GM12878 (cell line): ENCODE measurements at regions not wholly inside any gene's neighbourhood (a gene's known extent, or its start where the extent isn't known, plus 50 kb on each side); places are given as distances from the start of the nearest gene placed in this dataset.

Source experiments
- ATAC-seq: fragments of 200-7000 bp; cut with Tn5 transposase; 3 replicates; pipeline ENCODE4 v1.9.1; 2020; ENCODE audit warnings: mild to moderate bottlenecking, moderate library complexity
- BruUV-seq: library from RNA; stranded (reverse); fragments of 400-500 nt; replicated peaks from 2 replicates; lab custom pipeline; 2021; lab: Mats Ljungman, UMichigan
- CTCF ChIA-PET: fragments of 300-600 bp; sonication (Branson Sonifier 250); formaldehyde crosslinking; extraction: SDS; loops from one replicate; lab custom pipeline; 2021; ENCODE audit warnings: inconsistent platforms; lab: Yijun Ruan, JAX
- POLR2A ChIA-PET: fragments of 350-600 bp; formaldehyde crosslinking; extraction: SDS; loops from one replicate; lab custom pipeline; 2021; ENCODE audit warnings: inconsistent platforms; lab: Charles Lee
- RAD21 ChIA-PET: fragments of 300-600 bp; sonication (Branson Sonifier 250); formaldehyde crosslinking; loops from one replicate; lab custom pipeline; 2023; ENCODE audit warnings: antibody characterized with exemption; ENCODE audit not compliant: unreplicated experiment; lab: Charles Lee
- SMC1A ChIA-PET: fragments of 300-600 bp; sonication (Branson Sonifier 250); formaldehyde crosslinking; loops from one replicate; lab custom pipeline; 2023; ENCODE audit not compliant: unreplicated experiment, uncharacterized antibody; lab: Charles Lee
- DNase-seq: peaks from one replicate; pipeline ENCODE4 v3.0.0-alpha.2; 2011; ENCODE audit warnings: low read depth, low spot score
- FAIRE-seq: peaks from 3 replicates; lab custom pipeline; 2011; peaks lifted over from hg19 to GRCh38; lab: Jason Lieb, UNC
- H2AFZ ChIP-seq: 2 replicates; pipeline ENCODE4 v1.6.0; 2011; ENCODE audit warnings: low read depth, low read length, control low read depth; ENCODE audit not compliant: control insufficient read depth
- H3K27ac ChIP-seq: 2 replicates; pipeline ENCODE4 v1.5.1; 2011; ENCODE audit warnings: control low read depth; ENCODE audit not compliant: control insufficient read depth, insufficient read depth
- H3K27me3 ChIP-seq, 2 experiments: replicated peaks in 1 of 2; 2 replicates each; pipeline versions ENCODE4 v1.6.0 to v1.6.1; 2011; ENCODE audit warnings: low read length in 1 of 2; ENCODE audit not compliant: control insufficient read depth in 2 of 2, insufficient read depth in 2 of 2
- H3K36me3 ChIP-seq, 2 experiments: 2 replicates each; pipeline ENCODE4 v1.5.1; 2011; ENCODE audit warnings: low read length in 1 of 2; ENCODE audit not compliant: control insufficient read depth in 2 of 2, insufficient read depth in 2 of 2
- H3K4me1 ChIP-seq: 2 replicates; pipeline ENCODE4 v1.6.1; 2011; ENCODE audit warnings: mild to moderate bottlenecking, low read length, moderate library complexity, mixed read lengths; ENCODE audit not compliant: control insufficient read depth, insufficient read depth
- H3K4me2 ChIP-seq: 2 replicates; pipeline ENCODE4 v1.6.0; 2011; ENCODE audit warnings: control low read depth; ENCODE audit not compliant: control insufficient read depth, insufficient read depth
- H3K4me3 ChIP-seq: fragments of 200-600 bp; sonication (generic); 2 replicates; pipeline ENCODE4 v1.5.1; 2016
- H3K79me2 ChIP-seq: 2 replicates; pipeline ENCODE4 v1.6.0; 2011; ENCODE audit warnings: low read length; ENCODE audit not compliant: control insufficient read depth, insufficient read depth
- H3K9ac ChIP-seq: 2 replicates; pipeline ENCODE4 v1.8.0; 2011; ENCODE audit warnings: low read length, control low read depth, mixed read lengths; ENCODE audit not compliant: control insufficient read depth, insufficient read depth
- H3K9me3 ChIP-seq: replicated peaks from 3 replicates; pipeline ENCODE4 v1.5.1; 2011; ENCODE audit warnings: mild to moderate bottlenecking, low read length; ENCODE audit not compliant: control insufficient read depth, insufficient read depth
- H4K20me1 ChIP-seq: 2 replicates; pipeline ENCODE4 v1.6.0; 2011; ENCODE audit not compliant: control insufficient read depth, insufficient read depth
- RFX5 ChIP-seq: IDR thresholded peaks from 2 replicates; pipeline ENCODE4 v1.6.1; 2011; ENCODE audit warnings: low read depth, low read length, improper control_type of control experiment
- RUNX3 ChIP-seq: IDR thresholded peaks from 2 replicates; pipeline ENCODE4 v1.6.1; 2012; ENCODE audit warnings: low read length, inconsistent platforms
- SRF ChIP-seq, 2 experiments: IDR thresholded peaks; 2 replicates each; pipeline ENCODE4 v1.6.1; 2011; ENCODE audit warnings: low read depth in 2 of 2, low read length in 2 of 2, mild to moderate bottlenecking in 1 of 2, moderate library complexity in 1 of 2
- TCF7 ChIP-seq: IDR thresholded peaks from 2 replicates; pipeline ENCODE4 v1.6.1; 2014; ENCODE audit warnings: antibody characterized with exemption, borderline replicate concordance
- WGBS: methylation state at CpG from one replicate; pipeline ENCODE4 v1.1.6; 2016; ENCODE audit warnings: low lambda C conversion rate; ENCODE audit not compliant: insufficient replicate concordance, insufficient coverage; ENCODE audit errors: missing lambda C conversion rate; 5-methylcytosine and 5-hydroxymethylcytosine counted together
- in situ Hi-C: fragments of 300-500 bp; cut with MboI; formaldehyde crosslinking; loops from 9 replicates; pipeline ENCODE4 v1.14.3; 2018; ENCODE audit warnings: mixed read lengths
- intact Hi-C: fragments of 100-400 bp; cut with micrococcal nuclease; formaldehyde crosslinking; loops from one replicate; pipeline ENCODE4 v1.14.2; 2022; ENCODE audit not compliant: unreplicated experiment
- TF ChIP-seq, protein P1 (sequence below): fragments of 450-650 bp; IDR thresholded peaks from 2 replicates; pipeline ENCODE4 v1.6.1; 2016; ENCODE audit warnings: mild to moderate bottlenecking, moderate library complexity, borderline replicate concordance

DNA sequence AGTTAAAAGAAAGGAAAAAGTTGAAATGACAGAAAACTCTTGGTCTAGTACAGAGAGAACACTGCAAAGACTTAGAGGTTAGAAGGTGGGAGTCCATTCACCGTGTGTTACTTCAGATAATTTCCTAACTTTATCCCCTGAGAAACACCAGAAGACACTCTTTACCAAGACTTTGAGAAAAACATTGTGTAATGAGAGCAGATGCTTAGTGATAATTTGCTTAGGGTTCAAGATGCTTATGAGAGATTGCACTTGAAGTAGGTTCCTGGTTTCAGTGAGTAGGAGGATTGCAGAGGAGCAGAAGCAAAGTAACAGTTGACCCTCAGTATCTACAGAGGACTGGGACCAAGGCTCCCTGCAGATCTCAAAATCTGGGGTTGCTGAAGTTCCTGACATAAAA is 594.1 kb downstream of the NR2F2 start:
- intact Hi-C loops (no loop called here), in situ Hi-C loops (no loop called here)
- no peaks in the 10 kb centered on the region for H3K36me3 ChIP-seq
- FAIRE-seq (no peak), DNase-seq (no peak), ATAC-seq (no peak)
- H3K4me3 ChIP-seq, result no peak overlapping the region
- POLR2A ChIA-PET, result no interaction called here
- H3K79me2 ChIP-seq, result no peaks in the 10 kb centered on the region
- CTCF ChIA-PET, result interaction anchor here (1.2 kb wide), 1 partner anchor 7 kb away, joined by 3 read pairs; no protein-coding TSS in a partner anchor
- no peak overlapping the region for H3K4me2 ChIP-seq
- RAD21 ChIA-PET, result no interaction called here
- H2AFZ ChIP-seq, result no peak overlapping the region
- no peaks in the 10 kb centered on the region for H4K20me1 ChIP-seq
- H3K9me3 ChIP-seq, result no peaks in the 10 kb centered on the region
- SMC1A ChIA-PET, result interaction anchor here (1.0 kb wide), 1 partner anchor 48 kb away, joined by 3 read pairs; no protein-coding TSS in a partner anchor
- H3K4me1 ChIP-seq, result no peaks in the 10 kb centered on the region
- H3K27ac ChIP-seq, result no peak overlapping the region
- 0% methylated on average over 1 of the region's 1 CpG for WGBS
- no peak overlapping the region for H3K9ac ChIP-seq
- no TSS peak for BruUV-seq
- H3K27me3 ChIP-seq, result no peaks in the 10 kb centered on the region
- no peak for TF ChIP-seq RUNX3
- TF ChIP-seq TCF7, result no peak
- no peak for TF ChIP-seq SRF (IDR thresholded peaks at IDR 0.05; ENCODE audit: low read depth in 2 of 2, low read length in 2 of 2)

DNA sequence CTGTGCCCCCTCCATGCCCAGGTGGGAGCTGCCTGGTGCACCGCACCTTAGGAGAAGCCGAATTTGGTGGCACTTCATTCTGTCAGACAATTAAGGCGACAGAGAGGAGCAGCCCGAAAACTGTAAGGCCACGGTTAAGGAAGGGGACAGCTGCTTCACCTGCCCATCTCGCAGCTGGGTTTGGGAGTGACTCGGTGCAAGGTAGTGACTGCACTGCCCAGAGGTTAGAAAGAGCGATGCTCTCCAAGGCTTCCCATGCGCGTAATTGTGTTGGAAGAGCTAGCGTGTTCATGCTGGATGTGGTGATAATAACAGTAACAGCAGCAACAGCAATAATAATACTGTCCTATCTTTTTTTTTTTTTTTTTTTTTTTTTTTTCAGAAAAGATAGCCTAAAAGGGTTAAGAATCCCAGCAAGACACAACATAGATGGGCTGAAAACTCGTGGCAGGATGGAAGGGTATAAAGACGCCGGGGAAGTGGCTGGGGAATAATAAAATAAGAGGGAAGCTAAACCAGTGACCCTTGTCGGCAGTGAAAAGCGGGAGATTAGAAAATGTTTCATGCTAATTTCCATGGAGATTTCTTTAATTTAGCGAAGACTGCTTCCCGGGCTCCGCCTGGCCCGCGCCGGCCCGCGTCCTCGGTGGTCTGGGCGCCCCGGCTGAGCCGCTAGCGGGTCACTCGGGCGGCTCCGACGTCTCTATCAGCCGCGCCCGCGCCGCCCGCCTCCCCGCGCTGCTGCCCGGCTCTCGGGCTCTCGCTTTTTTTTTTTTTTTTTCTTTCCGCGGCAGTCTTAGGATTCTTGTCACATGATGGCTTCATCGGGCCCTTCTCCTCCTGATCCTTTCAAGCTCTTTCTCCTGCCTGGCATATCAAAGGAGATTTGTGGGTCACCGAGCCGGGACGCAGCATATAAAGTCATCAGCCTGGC is 617.1 kb downstream of the NR2F2 start:
- Histone ChIP-seq H3K4me2 (no peak overlapping the region), H3K27me3 (no peaks in the 10 kb centered on the region), H2AFZ (no peak overlapping the region)
- RAD21 ChIA-PET, result interaction anchor here (0.6 to 0.7 kb wide), 2 partner anchors 29 to 58 kb away, joined by 4 read pairs; no protein-coding TSS in a partner anchor
- in situ Hi-C loops, result no loop called here
- intact Hi-C loops, result no loop called here
- no peak for DNase-seq
- TF ChIP-seq, protein P1, sequence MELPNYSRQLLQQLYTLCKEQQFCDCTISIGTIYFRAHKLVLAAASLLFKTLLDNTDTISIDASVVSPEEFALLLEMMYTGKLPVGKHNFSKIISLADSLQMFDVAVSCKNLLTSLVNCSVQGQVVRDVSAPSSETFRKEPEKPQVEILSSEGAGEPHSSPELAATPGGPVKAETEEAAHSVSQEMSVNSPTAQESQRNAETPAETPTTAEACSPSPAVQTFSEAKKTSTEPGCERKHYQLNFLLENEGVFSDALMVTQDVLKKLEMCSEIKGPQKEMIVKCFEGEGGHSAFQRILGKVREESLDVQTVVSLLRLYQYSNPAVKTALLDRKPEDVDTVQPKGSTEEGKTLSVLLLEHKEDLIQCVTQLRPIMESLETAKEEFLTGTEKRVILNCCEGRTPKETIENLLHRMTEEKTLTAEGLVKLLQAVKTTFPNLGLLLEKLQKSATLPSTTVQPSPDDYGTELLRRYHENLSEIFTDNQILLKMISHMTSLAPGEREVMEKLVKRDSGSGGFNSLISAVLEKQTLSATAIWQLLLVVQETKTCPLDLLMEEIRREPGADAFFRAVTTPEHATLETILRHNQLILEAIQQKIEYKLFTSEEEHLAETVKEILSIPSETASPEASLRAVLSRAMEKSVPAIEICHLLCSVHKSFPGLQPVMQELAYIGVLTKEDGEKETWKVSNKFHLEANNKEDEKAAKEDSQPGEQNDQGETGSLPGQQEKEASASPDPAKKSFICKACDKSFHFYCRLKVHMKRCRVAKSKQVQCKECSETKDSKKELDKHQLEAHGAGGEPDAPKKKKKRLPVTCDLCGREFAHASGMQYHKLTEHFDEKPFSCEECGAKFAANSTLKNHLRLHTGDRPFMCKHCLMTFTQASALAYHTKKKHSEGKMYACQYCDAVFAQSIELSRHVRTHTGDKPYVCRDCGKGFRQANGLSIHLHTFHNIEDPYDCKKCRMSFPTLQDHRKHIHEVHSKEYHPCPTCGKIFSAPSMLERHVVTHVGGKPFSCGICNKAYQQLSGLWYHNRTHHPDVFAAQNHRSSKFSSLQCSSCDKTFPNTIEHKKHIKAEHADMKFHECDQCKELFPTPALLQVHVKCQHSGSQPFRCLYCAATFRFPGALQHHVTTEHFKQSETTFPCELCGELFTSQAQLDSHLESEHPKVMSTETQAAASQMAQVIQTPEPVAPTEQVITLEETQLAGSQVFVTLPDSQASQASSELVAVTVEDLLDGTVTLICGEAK, result no peak
- TF ChIP-seq RFX5 (no peak), TCF7 (no peak)
- TF ChIP-seq, all 136 proteins: peak for 0
- no TSS peak for BruUV-seq
- H3K27ac ChIP-seq, result no peak overlapping the region
- H3K36me3 ChIP-seq, result no peaks in the 10 kb centered on the region
- no peak overlapping the region for H3K9ac ChIP-seq
- SMC1A ChIA-PET, result interaction anchor here (0.6 to 2.2 kb wide), 4 partner anchors 10 to 712 kb away, joined by 3 to 10 read pairs (median 4); no protein-coding TSS in a partner anchor
- WGBS, result 44% methylated on average over 44 of the region's 50 CpGs
- H3K9me3 ChIP-seq, result no peaks in the 10 kb centered on the region
- CTCF ChIA-PET, result interaction anchor here (1.4 to 2.0 kb wide), 2 partner anchors 10 to 286 kb away, joined by 5 read pairs; no protein-coding TSS in a partner anchor
- H3K4me3 ChIP-seq, result no peak overlapping the region
- FAIRE-seq, result no peak
- no peaks in the 10 kb centered on the region for H3K4me1 ChIP-seq
- no peaks in the 10 kb centered on the region for H3K79me2 ChIP-seq
- ATAC-seq, result no peak
- POLR2A ChIA-PET, result interaction anchor here (0.6 to 0.7 kb wide), 4 partner anchors 39 to 570 kb away, joined by 4 to 8 read pairs (median 4); no protein-coding TSS in a partner anchor
- H4K20me1 ChIP-seq, result no peaks in the 10 kb centered on the region
